Lower leg skin (tissue), 4 donors: ENCODE measurements at regions not wholly inside any gene's neighbourhood (a gene's known extent, or its start where the extent isn't known, plus 50 kb on each side); places are given as distances from the start of the nearest gene placed in this dataset.

Source experiments
- DNase-seq, 2 donors: peaks; one replicate each; pipeline ENCODE4 v3.0.0-alpha.2; 2019; ENCODE audit warnings: low spot score in 2 of 2
- H3K4me3 ChIP-seq: fragments of 200-600 bp; sonication (generic); 2 replicates; pipeline ENCODE4 v1.5.1; 2017; ENCODE audit warnings: mild to moderate bottlenecking, low read depth; ENCODE audit not compliant: poor library complexity, severe bottlenecking
- POLR2A ChIP-seq, 2 donors: fragments of 450-650 bp; IDR thresholded peaks; one replicate each; pipeline ENCODE4 v1.6.1; 2016 to 2017; ENCODE audit warnings: antibody characterized with exemption in 2 of 2, mild to moderate bottlenecking in 1 of 2, moderate library complexity in 1 of 2
- WGBS, 2 donors: methylation state at CpG; one replicate each; pipeline ENCODE4 v1.1.5; 2018; 5-methylcytosine and 5-hydroxymethylcytosine counted together
- intact Hi-C: fragments of 100-400 bp; cut with DNase I; formaldehyde crosslinking; loops from one replicate; pipeline ENCODE4 v1.15.0; 2023; ENCODE audit warnings: low total_unique reads
- TF ChIP-seq, protein P1 (sequence below), 3 donors: fragments of 450-650 bp; IDR thresholded peaks; one replicate each; pipeline ENCODE4 v1.5.1; 2016; ENCODE audit warnings: antibody characterized with exemption in 3 of 3, mild to moderate bottlenecking in 3 of 3, moderate library complexity in 2 of 3

DNA sequence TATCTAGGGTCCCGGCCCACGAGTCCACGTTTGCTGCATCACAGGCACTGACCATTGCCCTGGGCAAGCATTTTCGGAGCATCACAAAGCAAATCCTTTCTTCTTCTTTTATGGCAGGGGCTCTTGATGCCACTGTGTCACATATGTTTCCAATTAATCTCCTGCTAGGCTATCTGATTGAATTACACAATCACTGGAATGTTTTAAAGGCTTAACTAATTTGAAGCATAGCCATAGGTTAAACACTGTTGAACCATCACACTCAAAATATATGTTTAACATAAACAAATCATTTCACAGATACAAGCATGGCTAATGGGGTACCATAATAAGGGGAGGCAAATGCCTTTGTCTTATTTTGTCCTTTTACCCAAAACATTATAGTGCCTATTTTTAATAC is 338.3 kb downstream of the POU4F1 start:
- H3K4me3 ChIP-seq: no peak overlapping the region
- intact Hi-C loops: no loop called here
- no peak for TF ChIP-seq POLR2A (IDR thresholded peaks at IDR 0.05)
- TF ChIP-seq, protein P1, sequence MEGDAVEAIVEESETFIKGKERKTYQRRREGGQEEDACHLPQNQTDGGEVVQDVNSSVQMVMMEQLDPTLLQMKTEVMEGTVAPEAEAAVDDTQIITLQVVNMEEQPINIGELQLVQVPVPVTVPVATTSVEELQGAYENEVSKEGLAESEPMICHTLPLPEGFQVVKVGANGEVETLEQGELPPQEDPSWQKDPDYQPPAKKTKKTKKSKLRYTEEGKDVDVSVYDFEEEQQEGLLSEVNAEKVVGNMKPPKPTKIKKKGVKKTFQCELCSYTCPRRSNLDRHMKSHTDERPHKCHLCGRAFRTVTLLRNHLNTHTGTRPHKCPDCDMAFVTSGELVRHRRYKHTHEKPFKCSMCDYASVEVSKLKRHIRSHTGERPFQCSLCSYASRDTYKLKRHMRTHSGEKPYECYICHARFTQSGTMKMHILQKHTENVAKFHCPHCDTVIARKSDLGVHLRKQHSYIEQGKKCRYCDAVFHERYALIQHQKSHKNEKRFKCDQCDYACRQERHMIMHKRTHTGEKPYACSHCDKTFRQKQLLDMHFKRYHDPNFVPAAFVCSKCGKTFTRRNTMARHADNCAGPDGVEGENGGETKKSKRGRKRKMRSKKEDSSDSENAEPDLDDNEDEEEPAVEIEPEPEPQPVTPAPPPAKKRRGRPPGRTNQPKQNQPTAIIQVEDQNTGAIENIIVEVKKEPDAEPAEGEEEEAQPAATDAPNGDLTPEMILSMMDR (IDR thresholded peaks at IDR 0.05): no peak
- 44 to 59% methylated on average over 4 of the region's 4 CpGs for WGBS, 2 donors
- DNase-seq: no peak

DNA sequence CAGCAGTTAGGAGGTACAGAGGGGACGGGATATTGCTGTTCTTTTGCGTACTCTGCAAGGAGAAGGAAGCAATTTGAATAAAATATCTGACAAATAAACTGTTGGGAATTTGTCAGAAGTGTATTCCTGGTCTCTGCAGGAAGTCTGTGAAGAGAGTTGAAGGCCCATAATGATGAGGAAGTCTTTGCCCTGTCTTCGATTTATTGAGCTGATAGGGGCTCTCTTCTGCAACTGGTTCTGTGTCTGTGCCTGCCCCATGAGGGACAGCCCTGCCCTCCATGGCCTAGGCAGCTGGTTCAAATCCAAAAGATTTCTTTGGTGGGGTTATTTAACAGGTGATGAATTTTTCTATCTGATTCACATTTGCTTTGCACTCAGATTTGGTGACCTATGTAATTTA is 339.7 kb upstream of the EDNRB start:
- TF ChIP-seq POLR2A (IDR thresholded peaks at IDR 0.05): no peak
- TF ChIP-seq, protein P1 (IDR thresholded peaks at IDR 0.05): no peak
- H3K4me3 ChIP-seq: no peak overlapping the region
- no peak for DNase-seq
- WGBS, 2 donors: 51 to 63% methylated on average over 3 of the region's 3 CpGs
- intact Hi-C loops: no loop called here

DNA sequence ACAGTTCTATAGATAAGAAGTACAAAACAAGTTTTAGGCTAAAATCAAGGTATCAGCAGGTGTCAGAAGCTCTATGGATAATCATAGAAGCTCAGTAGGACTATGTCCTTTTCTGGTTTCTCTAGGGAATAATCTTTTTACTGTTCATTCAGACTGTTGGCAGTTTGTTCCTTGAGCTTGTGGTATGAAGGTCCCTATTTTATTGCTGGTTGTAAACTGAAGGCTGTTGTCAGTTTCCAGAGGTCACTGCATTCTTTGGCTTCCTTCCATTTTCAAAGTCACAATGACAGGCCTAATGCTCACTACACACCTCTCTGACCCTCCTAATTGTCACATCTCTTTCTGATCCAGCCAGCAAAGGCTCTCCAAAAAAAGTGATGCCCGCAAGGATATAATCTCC is 337.9 kb upstream of the EDNRB start:
- intact Hi-C loops: no loop called here
- WGBS, 2 donors: 27 to 39% methylated on average over 1 of the region's 1 CpG
- no peak for TF ChIP-seq POLR2A (IDR thresholded peaks at IDR 0.05)
- TF ChIP-seq, protein P1 (IDR thresholded peaks at IDR 0.05): no peak
- H3K4me3 ChIP-seq: no peak overlapping the region
- DNase-seq: no peak

DNA sequence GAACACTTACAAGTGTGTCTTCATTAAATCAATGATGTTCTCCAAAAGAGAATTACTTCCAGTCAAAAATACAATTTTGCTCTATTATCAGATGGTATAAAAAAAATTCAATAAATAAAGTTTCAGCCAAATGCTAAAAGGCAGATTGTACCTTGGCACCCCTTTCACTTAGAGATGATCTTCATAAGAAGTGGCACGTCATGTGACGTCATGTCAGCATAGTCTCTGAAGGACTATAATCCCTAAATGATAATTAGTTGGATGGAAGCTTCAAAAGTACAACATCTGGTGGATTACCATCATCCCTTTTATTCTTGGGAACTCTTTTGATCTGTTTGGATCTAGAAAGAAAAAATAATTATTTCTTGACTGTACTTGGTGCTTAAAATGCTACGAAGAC is 335.5 kb upstream of the EDNRB start:
- intact Hi-C loops: no loop called here
- DNase-seq: no peak
- TF ChIP-seq, protein P1 (IDR thresholded peaks at IDR 0.05): no peak
- no peak for TF ChIP-seq POLR2A (IDR thresholded peaks at IDR 0.05)
- H3K4me3 ChIP-seq: no peak overlapping the region
- WGBS, 2 donors: 76 to 80% methylated on average over 3 of the region's 3 CpGs

DNA sequence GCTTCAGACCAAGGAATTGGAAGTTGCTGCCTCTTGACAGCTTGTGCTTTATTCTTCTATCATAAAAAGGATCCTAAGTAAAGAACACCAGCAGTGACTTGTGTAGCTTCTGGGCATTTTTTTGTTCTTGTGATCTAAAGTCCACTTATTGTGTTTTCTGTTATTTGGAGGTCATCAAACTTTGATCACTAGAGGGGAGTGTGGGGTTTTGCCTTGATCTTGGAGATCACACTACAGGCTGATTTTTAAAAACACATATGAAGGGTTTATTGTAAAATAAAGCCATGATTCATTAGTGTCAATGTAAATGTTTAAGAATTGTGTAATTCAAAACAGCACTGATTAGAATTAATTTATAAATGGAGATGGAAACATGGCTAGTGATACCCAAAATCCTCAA is 328.7 kb upstream of the EDNRB start:
- no peak overlapping the region for H3K4me3 ChIP-seq
- no peak for TF ChIP-seq POLR2A (IDR thresholded peaks at IDR 0.05)
- TF ChIP-seq, protein P1 (IDR thresholded peaks at IDR 0.05): no peak
- intact Hi-C loops: no loop called here
- no peak for DNase-seq

DNA sequence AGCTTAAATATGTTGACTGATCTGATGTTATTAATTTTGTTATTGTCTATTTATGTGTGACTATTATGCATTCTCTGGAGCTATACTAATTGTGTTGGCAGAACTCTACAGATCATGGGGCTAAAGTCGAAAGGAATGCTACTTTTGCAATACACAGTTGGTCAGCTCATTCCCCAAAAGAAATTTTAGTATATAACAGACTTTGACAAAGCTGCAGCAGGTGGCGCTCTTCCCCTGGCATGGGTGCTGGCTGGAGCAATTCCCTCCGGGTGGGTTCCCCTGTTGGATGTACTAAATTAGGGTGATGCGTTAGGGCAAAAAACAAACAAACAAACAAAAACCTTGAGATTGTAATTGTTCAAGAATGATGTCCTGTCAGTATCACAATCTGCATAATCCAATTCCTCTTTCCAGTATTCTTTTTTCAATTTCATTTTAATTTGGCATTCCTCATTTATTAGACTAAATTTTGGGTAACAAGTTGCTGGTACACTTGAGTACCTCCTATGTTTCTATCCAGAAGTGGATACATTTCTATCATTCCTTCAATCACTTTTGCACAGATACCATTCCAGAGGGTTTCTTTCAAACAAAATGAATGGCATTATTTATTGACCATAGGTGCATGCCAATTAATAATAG is 322.8 kb upstream of the EDNRB start:
- WGBS, 2 donors: 6 to 8% methylated on average over 4 of the region's 4 CpGs
- intact Hi-C loops: loop anchor here (5.0 kb wide), 1 partner anchor 861 kb away; no protein-coding TSS in a partner anchor
- no peak overlapping the region for H3K4me3 ChIP-seq
- TF ChIP-seq, protein P1 (IDR thresholded peaks at IDR 0.05): no peak
- TF ChIP-seq POLR2A (IDR thresholded peaks at IDR 0.05): no peak
- DNase-seq: no peak
